CD4-positive, alpha-beta T cell treated with Interleukin-6 at 100 ng/mL for 8 hours (primary cell): ENCODE measurements at regions not wholly inside any gene's neighbourhood (a gene's known extent, or its start where the extent isn't known, plus 50 kb on each side); places are given as distances from the start of the nearest gene placed in this dataset.

ENCODE experiments used
- DNase-seq: peaks from one replicate; pipeline ENCODE4 v3.0.0-alpha.2; 2020; ENCODE audit warnings: mixed read lengths, low spot score

GRCh38 chr4:104677116-104677515 is 182.4 kb upstream of the CXXC4 start:
- DNase-seq: no peak

GRCh38 chr4:104682311-104682710 is 187.6 kb upstream of the CXXC4 start:
- no peak for DNase-seq

DNA sequence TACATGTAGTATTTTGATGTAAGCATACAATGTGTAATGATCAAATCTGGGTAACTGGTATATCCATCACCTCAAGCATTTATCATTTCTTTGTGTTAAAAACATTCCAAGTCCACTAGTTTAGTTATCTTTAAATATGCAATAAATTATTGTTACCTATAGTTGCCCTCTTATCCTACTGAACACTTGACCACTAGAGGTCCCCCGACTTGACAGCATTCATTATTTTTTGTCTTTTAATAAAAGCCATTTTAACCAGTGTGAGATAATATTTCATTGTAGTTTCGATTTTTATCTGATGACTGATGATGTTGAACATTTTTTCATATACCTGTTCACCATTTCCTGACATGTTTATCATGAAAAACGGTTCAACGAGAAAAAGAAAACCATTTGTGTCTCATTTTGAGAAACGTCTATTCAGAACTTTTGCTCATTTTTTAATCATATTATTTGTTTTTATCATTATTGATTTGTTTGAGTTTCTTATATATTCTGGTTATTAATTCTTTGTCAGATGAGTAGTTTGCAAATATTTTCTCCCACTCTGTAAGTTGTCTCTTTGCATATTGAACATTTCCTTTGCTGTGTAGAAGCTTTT is 199.0 kb upstream of the CXXC4 start:
- no peak for DNase-seq

- DNase-seq: no peak
These were observed 221.9 kb upstream of the CXXC4 start for GRCh38 chr4:104716584-104716983.

DNA sequence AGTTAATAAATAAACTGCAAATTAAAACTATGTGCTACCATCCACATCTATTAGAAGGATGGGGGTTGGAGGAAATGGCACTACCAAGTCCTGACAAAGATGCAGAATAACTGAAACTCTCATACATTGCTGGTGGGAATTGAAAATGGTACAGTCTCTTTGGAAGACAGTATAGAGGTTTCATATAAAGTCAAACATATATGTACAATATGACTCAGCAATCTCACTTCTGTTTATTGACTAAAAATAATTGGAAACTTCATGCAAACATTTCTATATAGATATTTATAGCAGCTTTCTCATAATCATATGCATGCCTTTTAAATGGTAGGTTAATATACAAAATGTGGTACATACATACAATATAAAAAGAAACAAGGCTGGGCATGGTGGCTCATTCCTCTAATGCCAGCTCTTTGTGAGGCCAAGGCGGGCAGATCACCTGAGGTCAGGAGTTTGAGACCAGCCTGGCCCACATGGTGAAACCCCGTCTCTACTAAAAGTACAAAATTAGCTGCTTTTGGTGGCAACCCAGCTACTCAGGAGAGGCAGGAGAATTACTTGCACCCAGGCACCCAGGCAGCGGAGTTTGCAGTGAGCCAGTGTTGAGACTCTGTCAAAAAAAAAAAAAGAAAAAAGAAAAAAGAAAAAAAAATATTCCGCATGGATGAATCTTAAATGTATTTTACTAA is 225.0 kb upstream of the CXXC4 start:
- no peak for DNase-seq

DNA sequence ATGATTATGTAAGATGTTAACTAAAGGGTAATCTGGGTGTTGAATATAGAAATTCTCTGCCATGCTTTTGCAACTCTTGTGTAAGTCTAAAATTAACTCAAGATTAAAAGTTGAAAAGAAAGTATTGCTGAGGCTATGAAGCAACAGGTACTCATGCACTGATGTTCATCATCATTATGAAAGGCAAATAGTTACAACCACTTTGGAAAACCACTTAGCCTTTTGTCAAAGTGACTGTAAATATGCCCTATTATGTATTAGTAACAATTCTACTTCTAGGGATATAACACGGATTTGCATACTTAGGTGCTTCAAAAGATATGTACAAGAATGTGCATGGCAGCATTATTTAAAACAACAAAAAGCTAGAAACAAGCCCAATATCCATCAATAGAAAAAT is 227.8 kb upstream of the CXXC4 start:
- no peak for DNase-seq

GRCh38 chr4:104726002-104726401 is 231.3 kb upstream of the CXXC4 start:
- DNase-seq: no peak

- no peak for DNase-seq
These were observed 232.9 kb upstream of the CXXC4 start for GRCh38 chr4:104727643-104728042.

- DNase-seq: no peak
These were observed 233.9 kb upstream of the CXXC4 start for GRCh38 chr4:104728380-104729122.

DNA sequence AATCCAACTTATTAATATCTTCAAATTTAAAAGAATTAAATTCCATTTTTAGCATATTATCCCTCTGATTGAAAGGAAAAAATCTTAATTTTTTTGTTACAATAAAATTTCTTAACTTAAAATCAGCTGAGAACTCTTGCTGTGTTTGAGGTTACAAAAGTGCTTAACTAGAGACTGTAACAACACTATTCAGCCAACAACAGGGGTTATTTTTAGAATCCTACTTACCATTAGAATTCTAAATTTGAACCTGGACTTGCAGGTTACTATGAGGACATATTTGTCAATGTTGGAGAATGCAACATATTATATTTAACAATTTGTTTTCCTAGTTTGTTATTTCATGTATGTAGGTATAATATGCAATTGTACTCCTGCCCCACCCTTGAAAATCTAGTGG is 238.1 kb upstream of the CXXC4 start:
- no peak for DNase-seq

- no peak for DNase-seq
These were observed 240.5 kb upstream of the CXXC4 start for GRCh38 chr4:104735174-104735573.

GRCh38 chr4:104740161-104740560 is 245.5 kb upstream of the CXXC4 start:
- DNase-seq: no peak

DNA sequence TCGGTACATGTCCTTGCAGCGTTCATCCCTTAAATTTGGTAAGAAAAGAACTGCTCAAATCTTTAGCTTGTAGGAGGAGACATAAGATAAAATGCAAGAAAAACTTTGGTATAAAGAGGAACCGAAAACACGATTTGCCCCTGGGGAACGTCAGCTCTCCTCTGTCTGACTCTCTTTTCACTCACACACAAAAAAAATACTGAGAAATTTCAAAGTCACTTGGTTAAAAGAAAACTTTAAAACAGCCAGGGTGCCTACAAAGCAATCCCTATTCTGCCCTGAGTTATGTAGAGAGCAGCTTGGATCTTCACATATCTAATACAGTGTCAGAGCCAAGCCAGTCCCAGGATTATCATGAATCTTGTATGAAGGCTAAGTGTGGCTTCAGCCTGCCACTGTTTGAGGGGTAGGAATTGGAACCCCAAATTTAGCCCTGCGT is 248.5 kb upstream of the CXXC4 start:
- DNase-seq: no peak

DNA sequence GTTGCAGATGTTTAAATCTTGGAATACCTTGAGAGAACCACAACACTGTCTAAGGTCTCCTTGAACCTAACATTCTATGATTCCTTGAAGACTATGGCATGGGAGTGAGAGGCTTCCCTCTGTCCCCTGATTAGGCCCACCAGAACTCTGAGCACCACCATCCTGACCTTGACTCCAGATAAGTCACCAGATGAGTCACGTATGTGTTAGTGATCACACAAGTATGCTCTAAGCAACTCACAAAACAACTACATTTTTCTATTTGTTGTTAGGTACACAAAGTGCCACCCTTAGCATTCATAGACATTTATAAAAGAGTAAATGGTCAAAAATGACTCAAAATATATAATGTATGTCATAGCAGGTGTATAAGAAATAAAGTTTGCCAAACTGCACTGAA is 252.9 kb upstream of the CXXC4 start:
- DNase-seq: no peak

DNA sequence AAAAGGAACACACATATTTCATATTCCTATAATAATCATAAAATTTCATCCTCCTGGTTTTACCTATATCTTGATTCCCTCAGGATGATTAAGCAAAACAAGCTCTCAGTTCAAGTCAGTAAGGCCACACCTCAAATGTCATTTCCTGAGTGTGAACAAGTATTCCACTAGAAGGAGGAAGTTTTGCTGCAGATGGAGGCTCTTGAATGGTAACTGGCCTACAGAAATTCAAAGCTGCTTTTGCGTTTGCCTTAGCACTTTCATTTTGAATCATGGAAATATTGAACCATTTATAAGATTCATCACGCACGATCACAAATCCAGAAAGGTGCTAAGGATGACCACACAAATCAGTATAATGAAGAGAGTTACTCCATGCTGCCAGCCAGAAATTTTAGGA is 254.4 kb upstream of the CXXC4 start:
- no peak for DNase-seq

DNA sequence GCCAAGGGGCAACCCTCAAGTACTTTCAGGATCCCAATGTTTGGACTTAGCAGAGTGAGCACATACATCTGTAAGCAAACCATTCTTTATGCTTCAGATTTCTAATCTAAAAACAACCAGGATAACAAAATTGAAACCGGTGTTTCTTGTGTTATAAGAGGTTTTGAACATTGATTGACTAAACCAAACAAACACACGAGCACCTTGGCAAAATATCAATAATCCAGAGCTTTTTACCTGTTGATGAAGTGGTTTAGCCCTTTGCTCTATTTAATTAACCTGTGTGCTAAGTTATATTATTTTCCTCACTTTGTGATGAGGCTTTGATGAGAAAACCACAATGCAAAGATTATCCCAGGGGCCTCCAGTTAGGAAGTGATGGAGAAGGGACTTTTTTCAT is 255.3 kb upstream of the CXXC4 start:
- no peak for DNase-seq

GRCh38 chr4:104751468-104751867 is 256.8 kb upstream of the CXXC4 start:
- DNase-seq: no peak

DNA sequence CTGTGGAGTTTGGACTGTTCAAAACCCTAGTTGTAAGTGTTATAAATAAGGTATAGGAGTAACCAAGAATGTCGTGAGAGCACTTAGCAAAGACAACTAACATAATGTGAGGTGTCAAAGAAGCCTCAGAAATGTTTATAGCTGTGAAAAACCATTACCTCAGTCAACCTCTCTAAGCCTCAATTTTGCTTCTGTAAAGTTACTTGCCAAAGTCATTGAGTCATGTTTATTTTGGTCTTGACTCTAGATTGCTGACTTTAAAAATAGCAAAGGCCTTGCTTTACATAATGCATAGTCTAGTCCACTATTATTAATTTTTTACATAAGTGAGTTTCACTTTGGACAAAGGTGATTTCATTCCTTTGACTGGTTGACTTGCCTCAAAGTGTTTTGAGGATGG is 257.6 kb upstream of the CXXC4 start:
- DNase-seq: no peak

- no peak for DNase-seq
These were observed 262.1 kb upstream of the CXXC4 start for GRCh38 chr4:104756837-104757236.

DNA sequence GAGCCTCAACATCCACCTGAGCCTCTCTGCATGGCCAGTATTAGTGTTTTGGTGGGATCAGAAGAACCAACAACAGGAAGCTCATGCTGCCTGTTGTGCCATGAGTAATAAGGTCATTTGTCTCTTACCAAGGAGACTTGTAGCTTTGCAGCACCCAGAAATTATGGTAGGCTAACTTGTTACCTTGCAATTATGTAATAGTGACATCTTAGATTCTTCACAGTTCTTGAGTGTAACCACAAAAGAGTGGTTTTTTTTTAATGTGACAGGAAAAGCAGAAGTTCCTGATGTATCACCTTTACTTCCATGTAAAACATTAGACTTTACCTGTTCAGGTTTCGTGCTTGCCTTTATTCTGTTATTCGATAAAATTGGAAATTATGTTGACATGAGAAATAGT is 263.9 kb upstream of the CXXC4 start:
- no peak for DNase-seq

DNA sequence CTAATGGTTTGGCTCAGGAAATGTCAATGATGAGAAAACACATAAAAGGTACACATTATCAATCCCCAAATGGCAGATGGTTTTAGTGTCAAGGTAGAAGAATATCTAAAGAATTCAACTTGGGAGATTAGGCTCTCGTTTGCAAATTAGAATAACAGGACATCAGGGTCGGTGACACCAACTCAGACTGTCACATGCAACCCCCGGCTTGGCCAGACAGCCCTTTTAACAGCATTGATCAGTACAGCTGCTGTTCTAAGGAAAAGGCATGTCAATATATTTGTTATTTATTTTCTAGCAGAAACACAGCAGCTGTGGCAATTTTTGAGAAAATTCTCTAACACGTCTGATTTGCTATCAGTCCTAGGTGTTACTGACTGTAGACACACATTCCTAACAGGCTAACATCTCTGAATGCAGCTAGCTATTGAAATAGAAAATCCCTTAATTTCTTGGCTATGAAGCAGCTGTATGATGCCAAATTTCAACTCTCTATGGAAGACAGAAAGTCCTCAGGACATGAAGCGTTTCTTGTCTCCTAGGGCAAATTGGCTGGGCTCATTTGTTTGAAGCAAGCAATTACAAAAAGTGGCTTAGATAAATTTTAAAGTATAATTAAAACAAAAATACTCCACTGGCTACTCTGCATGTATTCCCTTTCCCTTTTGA is 269.0 kb upstream of the CXXC4 start:
- DNase-seq: no peak

- DNase-seq: no peak
These were observed 272.0 kb upstream of the CXXC4 start for GRCh38 chr4:104766676-104767075.

GRCh38 chr4:104772849-104773248 is 278.2 kb upstream of the CXXC4 start:
- DNase-seq: no peak
